ENCODE measurements at regions not wholly inside any gene's neighbourhood (a gene's known extent, or its start where the extent isn't known, plus 50 kb on each side); places are given as distances from the start of the nearest gene placed in this dataset.

DNA sequence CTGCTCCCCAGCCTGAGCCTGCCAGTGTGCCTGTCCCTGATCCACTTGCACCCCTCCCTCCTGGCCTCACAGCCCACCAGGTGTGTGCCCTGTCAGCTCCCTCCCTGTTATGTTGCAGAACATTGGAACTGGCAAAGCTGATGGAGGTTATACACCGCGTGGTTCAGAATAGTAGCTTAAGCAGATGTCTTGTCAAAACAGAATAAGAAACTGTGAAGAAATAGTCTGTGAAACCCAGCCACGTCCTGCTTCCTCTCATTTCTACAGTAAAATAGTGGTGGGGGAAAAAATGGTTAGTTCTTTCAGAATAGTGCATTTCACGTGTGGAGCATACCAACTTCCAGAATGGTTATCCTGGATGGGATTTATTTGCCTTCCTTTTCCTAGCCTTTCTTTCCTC is 161.2 kb upstream of the NAV2 start:
- TF ChIP-seq EZH2 (IDR thresholded peaks at IDR 0.05; ENCODE audit: borderline replicate concordance, insufficient read depth, low read length, poor library complexity, severe bottlenecking), result no peak
- TF ChIP-seq, protein P1, sequence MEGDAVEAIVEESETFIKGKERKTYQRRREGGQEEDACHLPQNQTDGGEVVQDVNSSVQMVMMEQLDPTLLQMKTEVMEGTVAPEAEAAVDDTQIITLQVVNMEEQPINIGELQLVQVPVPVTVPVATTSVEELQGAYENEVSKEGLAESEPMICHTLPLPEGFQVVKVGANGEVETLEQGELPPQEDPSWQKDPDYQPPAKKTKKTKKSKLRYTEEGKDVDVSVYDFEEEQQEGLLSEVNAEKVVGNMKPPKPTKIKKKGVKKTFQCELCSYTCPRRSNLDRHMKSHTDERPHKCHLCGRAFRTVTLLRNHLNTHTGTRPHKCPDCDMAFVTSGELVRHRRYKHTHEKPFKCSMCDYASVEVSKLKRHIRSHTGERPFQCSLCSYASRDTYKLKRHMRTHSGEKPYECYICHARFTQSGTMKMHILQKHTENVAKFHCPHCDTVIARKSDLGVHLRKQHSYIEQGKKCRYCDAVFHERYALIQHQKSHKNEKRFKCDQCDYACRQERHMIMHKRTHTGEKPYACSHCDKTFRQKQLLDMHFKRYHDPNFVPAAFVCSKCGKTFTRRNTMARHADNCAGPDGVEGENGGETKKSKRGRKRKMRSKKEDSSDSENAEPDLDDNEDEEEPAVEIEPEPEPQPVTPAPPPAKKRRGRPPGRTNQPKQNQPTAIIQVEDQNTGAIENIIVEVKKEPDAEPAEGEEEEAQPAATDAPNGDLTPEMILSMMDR (IDR thresholded peaks at IDR 0.05; ENCODE audit: poor library complexity, severe bottlenecking), result no peak
- TF ChIP-seq POLR2AphosphoS5 (IDR thresholded peaks at IDR 0.05), result no peak

All from neural cell (in vitro differentiated cells).